Sciatic nerve (tissue), 2 donors: ENCODE measurements at regions not wholly inside any gene's neighbourhood (a gene's known extent, or its start where the extent isn't known, plus 50 kb on each side); places are given as distances from the start of the nearest gene placed in this dataset.
"Not testable (repeated sequence)": the region's sequence is repeated elsewhere in the genome, so short reads cannot be mapped to it uniquely, and the experiment has no call there.

Experiments used
- ATAC-seq: fragments of 200-7000 bp; cut with Tn5 transposase; one replicate; pipeline ENCODE4 v1.9.1; 2020; ENCODE audit warnings: mild to moderate bottlenecking, moderate library complexity
- DNase-seq: peaks from one replicate; pipeline ENCODE4 v3.0.0-alpha.2; 2020; ENCODE audit warnings: low spot score
- intact Hi-C: fragments of 100-400 bp; cut with DNase I; formaldehyde crosslinking; loops from one replicate; pipeline ENCODE4 v1.14.2; 2022
- donor health status: DM: no; HTN: no; CAD: no.
- donor health status: DM: no; HTN: no; CAD: no.

DNA sequence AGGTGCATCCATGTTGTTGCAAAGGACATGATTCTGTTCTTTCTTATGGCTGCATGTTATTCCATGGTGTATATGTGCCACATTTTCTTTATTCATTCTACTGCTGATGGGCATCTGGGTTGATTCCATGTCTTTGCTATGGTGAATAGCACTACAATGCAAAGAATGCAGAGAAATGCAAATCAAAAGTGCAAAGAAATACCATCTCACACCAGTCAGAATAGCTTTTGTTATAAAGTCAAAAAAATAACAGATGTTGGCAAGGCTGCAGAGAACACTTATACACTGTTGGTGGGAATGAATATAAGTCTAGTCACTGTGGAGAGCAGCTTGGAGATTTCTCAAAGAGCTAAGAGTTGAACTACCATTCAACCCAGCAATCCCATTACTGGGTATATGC is 99.2 kb downstream of the DHRS2 start:
- no peak for ATAC-seq
- intact Hi-C loops: no loop called here
- no peak for DNase-seq

DNA sequence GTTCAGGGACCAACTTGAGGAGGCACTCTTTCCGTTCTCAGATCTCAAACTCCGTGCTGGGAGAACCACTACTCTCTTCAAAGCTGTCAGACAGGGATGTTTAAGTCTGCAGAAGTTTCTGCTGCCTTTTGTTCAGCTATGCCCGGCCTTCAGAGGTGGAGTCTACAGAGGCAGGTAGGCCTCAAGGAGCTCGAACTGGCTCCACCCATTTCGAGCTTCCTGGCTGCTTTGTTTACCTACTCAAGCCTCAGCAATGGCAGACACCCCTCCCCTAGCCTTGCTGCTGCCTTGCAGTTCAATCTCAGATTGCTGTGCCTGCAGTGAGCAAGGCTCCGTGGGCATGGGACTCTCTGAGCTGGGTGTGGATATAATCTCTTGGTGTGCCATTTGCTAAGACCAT is 108.2 kb downstream of the DHRS2 start:
- intact Hi-C loops, ATAC-seq, DNase-seq: not testable (repeated sequence)

DNA sequence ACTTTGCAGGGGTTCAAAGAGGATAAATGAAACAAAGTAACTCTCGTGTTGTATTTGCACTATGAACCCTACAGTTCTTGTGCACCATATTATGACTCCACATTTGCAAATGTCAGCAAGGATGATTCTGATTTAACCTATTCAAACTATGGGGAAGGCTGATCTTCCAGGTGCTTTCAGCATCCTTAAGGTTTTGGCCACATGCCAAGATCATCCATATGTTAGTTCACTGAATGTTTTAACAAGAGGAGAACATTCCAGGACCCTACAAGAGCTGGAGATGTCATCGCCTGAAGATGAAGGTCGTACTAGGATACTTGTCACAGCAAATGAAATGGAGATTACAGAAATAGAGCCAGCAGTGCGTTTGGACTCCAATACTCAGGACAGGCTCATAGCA is 114.2 kb downstream of the DHRS2 start:
- DNase-seq (no peak), ATAC-seq (no peak)
- intact Hi-C loops: no loop called here

DNA sequence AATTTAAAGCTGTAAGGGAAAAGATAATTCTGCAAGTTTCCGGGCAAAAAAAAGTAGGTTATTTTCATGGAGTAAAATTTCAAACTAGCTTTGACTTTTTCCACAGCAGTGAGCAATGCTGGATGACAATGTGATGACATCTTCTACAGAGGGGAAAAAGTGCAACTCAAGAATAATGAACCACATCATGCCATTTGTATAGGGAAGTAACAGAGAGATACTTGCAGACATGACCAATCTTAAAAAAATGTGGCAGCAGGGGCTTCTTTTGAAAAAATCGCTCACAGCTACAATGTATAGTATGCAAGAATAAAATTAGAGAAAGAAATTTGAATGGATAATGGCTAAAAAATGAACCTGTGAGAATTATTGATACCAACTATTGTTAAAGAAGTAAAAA is 115.5 kb downstream of the DHRS2 start:
- DNase-seq (no peak), ATAC-seq (no peak)
- intact Hi-C loops: no loop called here

DNA sequence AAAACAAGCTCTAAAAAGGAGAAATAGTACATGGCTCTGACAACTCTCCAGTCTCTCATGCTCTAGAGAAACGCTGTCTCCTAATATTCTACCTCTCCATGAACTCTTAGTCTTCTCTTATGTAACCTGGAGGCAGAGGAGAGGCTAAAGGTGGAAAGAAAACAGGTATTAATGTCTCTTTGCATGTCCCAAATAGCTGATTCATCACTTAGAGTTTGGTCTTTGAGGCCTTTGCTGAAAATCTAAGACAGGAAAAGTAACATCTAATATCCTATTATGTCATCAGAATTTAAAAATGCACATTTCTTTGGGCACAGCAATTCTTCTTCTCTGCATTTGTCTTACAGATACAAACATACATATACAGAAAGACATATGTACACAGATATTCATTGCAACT is 127.2 kb downstream of the DHRS2 start:
- intact Hi-C loops: no loop called here
- no peak for ATAC-seq
- DNase-seq: no peak

DNA sequence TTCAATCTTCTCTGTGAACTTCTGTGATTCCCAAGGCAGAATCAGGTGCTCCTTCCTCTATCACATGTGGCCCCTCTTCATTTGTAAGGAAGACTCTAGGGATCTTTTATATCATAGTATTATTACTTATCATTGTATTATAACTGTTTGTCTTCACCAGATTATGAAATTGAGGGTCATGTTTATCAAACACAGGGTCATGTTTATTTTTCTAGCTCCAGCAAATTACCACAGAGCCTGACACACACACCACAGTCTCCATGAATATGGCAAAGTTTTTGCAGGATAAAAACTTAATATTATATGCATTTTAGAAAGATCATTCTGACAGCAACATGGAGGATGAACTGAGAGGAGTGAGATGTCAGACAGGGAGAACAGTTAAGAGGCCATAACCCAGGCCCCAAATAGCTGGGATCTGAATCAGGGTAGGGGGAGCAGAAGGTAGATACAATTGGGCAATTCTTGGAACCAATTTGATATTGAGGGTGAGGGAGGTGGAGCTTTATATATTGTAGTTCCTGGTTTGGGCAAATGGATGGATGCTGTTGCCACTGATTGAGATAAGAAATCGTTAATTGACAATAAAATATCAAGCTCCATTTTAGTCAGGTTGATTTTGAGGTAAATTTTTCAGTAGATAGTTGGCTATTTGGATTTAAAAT is 130.7 kb downstream of the DHRS2 start:
- DNase-seq: no peak
- intact Hi-C loops: no loop called here
- no peak for ATAC-seq

DNA sequence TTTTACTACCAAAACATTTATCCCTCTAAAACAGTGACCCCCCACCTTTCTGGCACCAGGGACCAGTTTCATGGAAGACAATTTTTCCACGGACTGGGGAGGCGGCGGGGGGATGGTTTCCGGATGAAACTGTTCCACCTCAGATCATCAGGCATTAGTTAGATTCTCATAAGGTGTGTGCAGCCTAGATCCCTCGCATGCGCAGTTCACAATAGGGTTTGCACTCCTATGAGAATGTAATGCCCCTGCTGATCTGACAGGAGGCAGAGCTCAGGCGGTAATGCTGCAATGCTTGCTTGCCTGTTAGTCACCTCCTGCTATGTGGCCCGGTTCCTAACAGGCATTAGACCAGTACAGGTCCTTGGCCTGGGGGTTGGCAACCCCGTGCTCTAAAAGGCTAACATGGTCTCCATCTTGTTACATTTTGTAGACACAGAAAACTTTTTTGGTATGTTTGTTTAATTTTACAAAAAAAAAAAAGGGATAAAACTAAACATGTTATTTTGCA is 133.1 kb downstream of the DHRS2 start:
- intact Hi-C loops: not testable (repeated sequence)

DNA sequence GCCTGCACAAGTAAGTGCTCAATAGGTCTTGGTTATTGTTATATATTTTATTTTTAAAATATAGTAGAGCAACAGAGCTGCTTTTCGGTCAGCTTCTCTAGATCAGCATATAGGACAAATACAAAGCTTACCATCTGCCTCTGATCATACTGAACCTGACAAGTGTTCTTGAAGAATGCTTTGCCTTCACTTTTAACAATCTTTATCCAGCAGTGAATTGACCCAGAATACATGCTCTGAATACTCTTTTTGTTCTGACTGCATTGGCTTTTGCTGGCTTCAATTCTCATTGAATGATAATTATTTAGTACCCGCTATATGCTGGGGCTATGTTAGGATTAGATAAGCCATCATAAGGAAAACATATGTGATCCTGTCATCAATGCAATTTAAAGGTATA is 137.8 kb downstream of the DHRS2 start:
- ATAC-seq: no peak
- intact Hi-C loops: no loop called here
- DNase-seq: no peak

More for the DNA sequence above, 133.1 kb downstream of the DHRS2 start:
- not testable (repeated sequence) for ATAC-seq, DNase-seq

DNA sequence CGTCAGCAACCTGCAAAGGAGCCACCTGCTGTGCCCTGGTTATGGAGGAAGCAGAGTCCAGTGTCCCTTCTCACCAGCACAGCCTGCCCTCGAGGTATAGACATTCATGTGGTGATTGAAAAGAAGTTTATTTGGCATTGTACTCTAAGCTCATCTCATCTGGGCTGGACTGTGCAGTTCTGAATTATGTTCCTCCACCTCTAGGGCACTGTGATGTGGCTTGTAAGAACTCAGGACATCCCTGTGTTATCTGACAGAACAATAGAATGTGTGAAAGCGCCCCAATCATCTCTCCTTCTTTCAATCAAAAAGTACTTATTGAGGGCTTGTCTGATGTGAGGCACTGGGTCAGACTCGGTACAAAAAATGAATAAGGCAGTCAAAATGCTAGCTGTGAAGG is 140.1 kb downstream of the DHRS2 start:
- intact Hi-C loops: no loop called here
- DNase-seq (no peak), ATAC-seq (no peak)

DNA sequence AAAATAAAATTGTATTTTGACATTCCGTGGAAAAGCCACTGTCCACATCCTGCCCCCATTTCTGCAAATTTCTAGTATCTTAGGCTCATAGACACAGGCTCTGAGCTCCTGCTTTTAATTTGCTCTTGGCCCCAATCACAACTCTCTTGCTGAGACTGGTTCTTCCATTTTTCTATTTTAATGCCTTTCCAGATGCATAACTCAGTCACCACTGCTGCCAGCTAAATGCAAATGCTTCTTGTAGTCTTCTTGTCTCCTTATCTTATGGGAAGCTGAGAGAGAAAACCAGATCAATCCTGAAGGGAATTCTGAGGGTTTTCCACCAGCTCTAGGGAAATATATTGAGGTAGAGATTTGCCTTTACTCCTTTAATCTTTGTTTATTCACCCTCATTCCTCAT is 149.0 kb downstream of the DHRS2 start:
- DNase-seq: no peak
- no peak for ATAC-seq
- intact Hi-C loops: no loop called here

DNA sequence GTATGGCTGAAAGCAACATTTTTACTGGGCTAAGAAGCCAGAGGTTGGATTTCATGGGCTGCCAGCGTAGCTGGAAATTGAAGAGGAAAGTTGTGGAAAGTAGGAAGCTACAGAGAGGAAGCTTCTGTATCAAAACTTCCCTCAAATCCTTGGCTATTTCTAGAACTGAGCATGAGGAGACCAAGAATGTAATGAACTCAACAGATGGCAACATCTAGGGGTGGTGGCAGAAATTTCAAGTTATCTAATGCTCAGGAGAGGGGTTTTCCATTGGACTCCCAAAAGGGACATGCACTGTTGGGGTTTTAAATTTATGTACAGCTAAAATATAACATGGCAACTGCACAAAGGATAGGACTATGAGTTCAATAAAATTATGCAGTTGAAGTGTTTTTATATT is 151.3 kb downstream of the DHRS2 start:
- no peak for ATAC-seq
- no peak for DNase-seq
- intact Hi-C loops: no loop called here

DNA sequence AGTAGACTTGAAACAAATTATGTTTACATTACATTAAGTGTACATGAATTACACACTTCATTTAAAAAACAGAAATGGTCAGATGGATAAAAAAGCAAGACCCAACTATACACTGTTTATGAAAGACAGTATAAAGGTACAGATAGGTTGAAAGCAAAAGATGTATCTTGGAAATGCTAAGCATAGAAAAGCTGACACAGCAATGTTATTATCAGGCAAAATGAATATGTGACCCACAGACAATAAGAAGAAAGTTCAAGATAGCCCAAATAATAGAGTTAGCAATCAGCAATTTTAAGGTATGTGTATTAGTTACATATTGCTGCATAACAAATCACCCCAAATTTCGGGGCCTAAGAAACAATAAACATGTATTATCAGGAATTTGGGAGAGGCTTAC is 153.5 kb downstream of the DHRS2 start:
- ATAC-seq (no peak), DNase-seq (no peak)
- intact Hi-C loops: no loop called here

DNA sequence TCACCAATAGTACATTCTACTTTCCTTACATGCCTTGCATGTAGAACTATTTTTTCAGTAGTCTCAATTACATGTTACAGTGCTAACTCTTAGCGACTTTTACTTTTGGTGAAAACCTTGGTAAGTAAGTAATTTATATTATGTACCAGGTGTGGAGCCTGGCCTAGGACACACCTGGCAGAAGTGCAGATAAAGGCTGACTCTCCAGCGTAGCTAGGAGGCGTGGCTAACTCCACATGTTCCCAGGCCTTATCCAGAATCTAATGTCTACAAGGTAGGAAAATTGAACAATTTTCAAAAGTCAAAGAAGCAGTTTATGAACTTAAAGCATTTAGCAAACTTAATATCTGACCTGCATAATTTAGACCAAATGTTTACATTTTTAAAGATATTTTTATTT is 157.4 kb downstream of the DHRS2 start:
- intact Hi-C loops: no loop called here
- no peak for ATAC-seq
- DNase-seq: no peak

DNA sequence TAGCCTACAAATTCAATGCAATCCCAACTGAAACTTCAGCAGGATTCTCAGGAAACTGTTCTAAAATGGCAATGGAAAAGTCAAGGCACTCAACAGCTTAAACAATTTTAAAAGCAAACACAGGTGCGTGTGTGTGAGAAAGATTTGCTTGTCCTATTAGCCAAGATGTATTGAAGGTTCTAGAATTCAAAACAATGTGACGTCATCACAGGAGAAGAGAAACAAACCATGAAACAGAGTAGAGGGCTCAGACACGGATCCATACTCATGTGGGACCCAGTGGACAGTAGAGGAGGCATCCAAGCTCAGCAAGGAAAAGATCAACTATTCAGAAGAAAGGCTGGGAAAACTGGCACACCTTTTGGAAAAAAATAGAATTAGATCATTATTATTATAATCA is 152.8 kb upstream of the DHRS4 start:
- DNase-seq (no peak), ATAC-seq (no peak)
- intact Hi-C loops: no loop called here

DNA sequence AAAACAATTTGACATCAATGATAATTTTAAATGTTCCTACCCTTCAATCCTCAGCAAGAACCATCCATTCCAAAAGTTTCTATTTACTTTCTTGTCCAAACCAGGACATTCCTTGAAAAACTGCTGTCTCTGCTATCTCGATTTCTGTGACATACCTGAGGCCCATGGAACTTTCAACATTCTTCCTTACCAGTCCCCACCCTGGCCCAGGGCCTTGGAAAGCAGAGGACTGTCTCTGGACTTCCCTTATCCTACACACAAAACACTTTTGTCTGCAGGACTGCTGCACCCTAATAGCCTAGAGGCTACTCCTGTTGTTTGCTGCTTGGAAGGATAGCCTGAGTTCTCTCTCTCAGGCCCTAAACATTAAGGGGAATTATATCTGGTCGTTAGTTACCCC is 151.8 kb upstream of the DHRS4 start:
- no peak for ATAC-seq
- no peak for DNase-seq
- intact Hi-C loops: no loop called here

DNA sequence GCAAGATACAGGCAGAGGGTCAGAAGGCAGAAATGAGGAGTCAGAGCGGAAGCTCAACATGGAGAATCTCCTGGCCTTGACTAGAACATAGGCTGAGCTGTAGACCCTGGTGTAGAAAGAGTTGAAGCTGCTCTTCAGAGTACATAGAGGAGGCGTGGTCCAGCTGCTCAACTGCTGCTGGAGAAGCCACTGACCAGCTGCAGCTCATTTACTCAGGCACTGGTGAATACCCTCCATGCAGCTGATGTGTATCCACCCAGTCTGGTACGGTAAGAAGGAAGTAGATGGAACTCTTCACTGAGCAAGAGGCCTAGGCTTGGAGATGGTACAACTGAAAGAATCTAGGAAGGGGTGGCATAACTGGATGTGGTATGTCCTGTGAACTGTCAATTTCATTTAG is 148.8 kb upstream of the DHRS4 start:
- ATAC-seq (no peak), DNase-seq (no peak)
- intact Hi-C loops: no loop called here

DNA sequence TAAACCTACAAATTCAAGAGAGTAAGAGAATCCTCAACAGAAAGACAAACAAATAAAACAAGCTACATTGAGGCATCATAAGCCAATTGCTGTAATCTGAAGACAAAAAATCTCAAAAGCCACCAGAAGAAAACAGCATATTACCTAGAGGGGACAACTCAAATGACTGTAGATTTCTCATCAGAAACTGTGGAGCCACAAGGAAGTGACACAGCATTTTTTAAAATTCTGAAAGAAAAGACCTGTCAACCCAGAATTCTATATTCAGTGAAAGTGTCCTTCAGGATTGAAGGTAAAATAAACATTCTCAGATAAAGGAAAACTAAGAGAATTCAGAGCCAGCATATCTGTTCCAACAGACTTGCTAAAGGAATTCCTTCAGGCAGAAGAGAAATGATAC is 147.8 kb upstream of the DHRS4 start:
- ATAC-seq: no peak
- intact Hi-C loops: no loop called here

DNA sequence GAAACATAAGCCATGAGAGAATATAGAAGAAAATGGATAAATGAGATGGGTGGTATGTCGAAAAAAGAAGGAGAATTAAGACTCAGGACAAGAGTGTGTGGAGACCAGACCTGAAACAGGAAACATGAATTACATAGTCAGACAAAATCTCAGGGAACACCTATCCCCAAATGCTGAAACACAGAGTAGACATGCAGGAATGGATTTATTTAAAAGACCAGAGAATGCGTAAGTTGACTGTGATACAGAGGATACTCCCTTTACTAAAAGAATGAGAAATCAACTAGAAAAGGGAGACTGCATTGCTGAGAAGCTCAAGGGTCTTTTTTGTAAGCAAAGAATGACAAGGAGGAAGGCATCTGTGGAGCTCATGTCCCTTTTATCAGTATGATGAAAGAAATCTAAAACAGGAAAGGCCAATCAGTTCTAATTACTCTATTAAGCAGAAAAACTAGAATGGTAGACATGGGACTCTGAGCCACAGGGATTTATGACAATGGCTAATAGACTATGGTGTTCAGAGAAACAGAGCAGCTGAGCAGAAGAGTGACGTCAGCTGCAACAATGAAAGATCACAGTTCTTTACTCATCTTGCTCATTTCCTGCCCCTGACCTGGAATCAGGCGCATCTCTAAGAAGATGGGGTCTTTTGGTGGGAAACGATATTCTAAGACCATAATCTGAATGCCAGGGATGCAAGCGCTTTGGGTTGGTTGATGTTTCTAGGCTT is 138.9 kb upstream of the DHRS4 start:
- intact Hi-C loops: no loop called here
- no peak for DNase-seq
- ATAC-seq: no peak

More for the DNA sequence above, 147.8 kb upstream of the DHRS4 start:
- no peak for DNase-seq

DNA sequence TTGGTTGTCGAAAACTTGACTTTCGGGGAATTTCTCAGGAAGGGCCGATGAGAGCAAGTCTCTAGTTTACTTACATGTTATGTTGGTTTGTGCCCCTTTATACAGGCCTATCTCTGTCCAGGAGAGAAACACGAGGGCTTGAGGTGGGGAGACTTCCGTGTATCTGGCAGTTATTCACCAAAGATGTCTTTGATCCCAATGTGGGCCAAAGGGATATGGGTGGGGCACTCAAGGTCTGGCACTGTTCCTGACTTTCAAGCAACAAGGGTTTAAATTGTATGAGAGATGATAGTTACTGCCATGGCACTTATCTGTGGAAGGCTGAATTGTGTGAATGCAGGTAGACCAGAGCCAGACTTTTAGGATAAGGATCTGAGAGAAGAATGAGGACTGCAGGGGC is 137.2 kb upstream of the DHRS4 start:
- intact Hi-C loops: no loop called here
- DNase-seq: no peak
- no peak for ATAC-seq

DNA sequence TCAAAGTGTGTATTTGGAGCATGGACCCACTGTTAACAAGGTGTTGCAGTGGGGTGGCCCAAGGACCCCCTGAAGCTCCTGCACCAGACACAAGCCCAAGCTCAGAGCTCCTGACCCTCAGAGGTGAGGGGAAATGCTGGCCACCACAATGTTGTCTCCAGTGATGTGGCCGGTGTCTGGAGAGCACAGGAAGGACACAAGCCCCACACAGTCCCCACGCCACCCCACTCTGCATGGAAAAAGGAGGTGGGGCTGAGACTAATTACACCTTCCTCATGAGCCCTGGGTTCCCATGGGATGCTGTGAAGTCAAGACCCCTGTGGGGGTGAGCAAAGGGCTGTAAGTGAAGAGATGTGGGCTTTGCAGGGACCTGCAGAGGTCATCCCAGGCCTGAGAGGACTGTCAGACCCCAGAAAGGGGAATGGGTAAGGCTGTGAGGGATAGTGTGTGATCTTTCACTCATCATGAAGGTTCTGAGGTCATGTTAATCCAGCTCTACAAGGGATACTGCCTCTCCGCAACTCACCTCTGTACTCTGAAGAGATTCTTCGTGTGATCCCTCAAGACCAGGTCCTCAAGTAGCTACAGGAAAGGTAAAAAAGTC is 136.3 kb upstream of the DHRS4 start:
- intact Hi-C loops: no loop called here
- DNase-seq (no peak), ATAC-seq (no peak)
